ENCODE measurements at regions not wholly inside any gene's neighbourhood (a gene's known extent, or its start where the extent isn't known, plus 50 kb on each side); places are given as distances from the start of the nearest gene placed in this dataset.
A peak's percentile ranks its signal among the peaks of the same experiment; 100 is the strongest.

GRCh38 chr4:163702736-163703135 lies 208.2 kb downstream of the TMA16 start:
- TF ChIP-seq EZH2phosphoT487 (IDR thresholded peaks at IDR 0.05; ENCODE audit: low read depth) = no peak
- TF ChIP-seq, protein P1, sequence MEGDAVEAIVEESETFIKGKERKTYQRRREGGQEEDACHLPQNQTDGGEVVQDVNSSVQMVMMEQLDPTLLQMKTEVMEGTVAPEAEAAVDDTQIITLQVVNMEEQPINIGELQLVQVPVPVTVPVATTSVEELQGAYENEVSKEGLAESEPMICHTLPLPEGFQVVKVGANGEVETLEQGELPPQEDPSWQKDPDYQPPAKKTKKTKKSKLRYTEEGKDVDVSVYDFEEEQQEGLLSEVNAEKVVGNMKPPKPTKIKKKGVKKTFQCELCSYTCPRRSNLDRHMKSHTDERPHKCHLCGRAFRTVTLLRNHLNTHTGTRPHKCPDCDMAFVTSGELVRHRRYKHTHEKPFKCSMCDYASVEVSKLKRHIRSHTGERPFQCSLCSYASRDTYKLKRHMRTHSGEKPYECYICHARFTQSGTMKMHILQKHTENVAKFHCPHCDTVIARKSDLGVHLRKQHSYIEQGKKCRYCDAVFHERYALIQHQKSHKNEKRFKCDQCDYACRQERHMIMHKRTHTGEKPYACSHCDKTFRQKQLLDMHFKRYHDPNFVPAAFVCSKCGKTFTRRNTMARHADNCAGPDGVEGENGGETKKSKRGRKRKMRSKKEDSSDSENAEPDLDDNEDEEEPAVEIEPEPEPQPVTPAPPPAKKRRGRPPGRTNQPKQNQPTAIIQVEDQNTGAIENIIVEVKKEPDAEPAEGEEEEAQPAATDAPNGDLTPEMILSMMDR (IDR thresholded peaks at IDR 0.05; ENCODE audit: low read depth, low read length) = no peak
- no peaks in the 10 kb centered on the region for H3K9me3 ChIP-seq (ENCODE audit: insufficient read depth, low read length)
- H2AFZ ChIP-seq (ENCODE audit: low read depth, low read length) = no peak overlapping the region
- no peaks in the 10 kb centered on the region for H4K20me1 ChIP-seq (ENCODE audit: insufficient read depth, low read length)
- peaks cover 44% of the 10 kb centered on the region for H3K4me1 ChIP-seq (ENCODE audit: low read length)
- peak overlapping the region; percentile 26 for H3K4me3 ChIP-seq (ENCODE audit: low read length)
- H3K9ac ChIP-seq (ENCODE audit: low read length) = peak overlapping the region; percentile 1
- no peaks in the 10 kb centered on the region for H3K27me3 ChIP-seq (ENCODE audit: low read depth, low read length)
- peak overlapping the region; percentile 62 for H3K4me2 ChIP-seq (ENCODE audit: low read length)
- no peaks in the 10 kb centered on the region for H3K36me3 ChIP-seq (replicated peaks; ENCODE audit: low read depth, low read length)
- H3K79me2 ChIP-seq (ENCODE audit: low read length) = no peaks in the 10 kb centered on the region
- peak overlapping the region; percentile 46; the same call in 1 of the 2 replicates for H3K27ac ChIP-seq (ENCODE audit: low read length)

DNA sequence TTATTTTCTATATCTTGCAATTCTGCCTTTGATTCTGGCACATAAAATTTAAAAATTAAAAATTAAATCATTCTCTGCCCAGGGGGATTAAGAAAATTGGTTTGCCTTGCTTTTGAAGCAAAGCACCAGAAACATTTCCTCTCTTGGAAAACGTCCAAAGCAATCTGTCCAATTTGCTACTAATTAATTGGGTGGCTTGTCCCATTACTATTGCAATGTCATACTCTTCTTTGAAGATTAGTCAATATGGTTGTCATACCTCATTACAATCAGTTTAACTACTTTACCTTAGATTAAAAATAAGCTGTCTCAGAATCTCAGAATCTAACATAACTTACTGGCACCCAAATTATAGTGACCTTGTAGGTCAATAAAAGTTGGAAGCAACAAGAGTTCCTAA lies 208.8 kb downstream of the TMA16 start:
- no peaks in the 10 kb centered on the region for H4K20me1 ChIP-seq (ENCODE audit: insufficient read depth, low read length)
- no peaks in the 10 kb centered on the region for H3K79me2 ChIP-seq (ENCODE audit: low read length)
- no peaks in the 10 kb centered on the region for H3K36me3 ChIP-seq (replicated peaks; ENCODE audit: low read depth, low read length)
- H2AFZ ChIP-seq (ENCODE audit: low read depth, low read length) = no peak overlapping the region
- H3K4me3 ChIP-seq (ENCODE audit: low read length) = no peak overlapping the region
- no peaks in the 10 kb centered on the region for H3K27me3 ChIP-seq (ENCODE audit: low read depth, low read length)
- peaks cover 44% of the 10 kb centered on the region for H3K4me1 ChIP-seq (ENCODE audit: low read length)
- no peak overlapping the region for H3K27ac ChIP-seq (ENCODE audit: low read length)
- H3K9me3 ChIP-seq (ENCODE audit: insufficient read depth, low read length) = no peaks in the 10 kb centered on the region
- H3K4me2 ChIP-seq (ENCODE audit: low read length) = no peak overlapping the region
- no peak overlapping the region for H3K9ac ChIP-seq (ENCODE audit: low read length)
- TF ChIP-seq, protein P1 (IDR thresholded peaks at IDR 0.05; ENCODE audit: low read depth, low read length) = no peak
- TF ChIP-seq EZH2phosphoT487 (IDR thresholded peaks at IDR 0.05; ENCODE audit: low read depth) = no peak

GRCh38 chr4:163707873-163708272 lies 213.4 kb downstream of the TMA16 start:
- Histone ChIP-seq H3K4me3 (ENCODE audit: low read length) (no peak overlapping the region), H4K20me1 (ENCODE audit: insufficient read depth, low read length) (no peaks in the 10 kb centered on the region), H3K9ac (ENCODE audit: low read length) (no peak overlapping the region), H3K79me2 (ENCODE audit: low read length) (no peaks in the 10 kb centered on the region), H3K36me3 (replicated peaks; ENCODE audit: low read depth, low read length) (no peaks in the 10 kb centered on the region), H3K27ac (ENCODE audit: low read length) (no peak overlapping the region), H2AFZ (ENCODE audit: low read depth, low read length) (no peak overlapping the region), H3K9me3 (ENCODE audit: insufficient read depth, low read length) (no peaks in the 10 kb centered on the region), H3K4me1 (ENCODE audit: low read length) (peaks cover 5% of the 10 kb centered on the region), H3K4me2 (ENCODE audit: low read length) (no peak overlapping the region), H3K27me3 (ENCODE audit: low read depth, low read length) (no peaks in the 10 kb centered on the region)
- TF ChIP-seq EZH2phosphoT487 (IDR thresholded peaks at IDR 0.05; ENCODE audit: low read depth) = no peak
- TF ChIP-seq, protein P1 (IDR thresholded peaks at IDR 0.05; ENCODE audit: low read depth, low read length) = no peak

- Histone ChIP-seq H3K79me2 (ENCODE audit: low read length) (no peaks in the 10 kb centered on the region), H3K4me1 (ENCODE audit: low read length) (no peaks in the 10 kb centered on the region), H4K20me1 (ENCODE audit: insufficient read depth, low read length) (no peaks in the 10 kb centered on the region), H3K27me3 (ENCODE audit: low read depth, low read length) (no peaks in the 10 kb centered on the region), H3K4me2 (ENCODE audit: low read length) (no peak overlapping the region), H3K9me3 (ENCODE audit: insufficient read depth, low read length) (no peaks in the 10 kb centered on the region), H3K27ac (ENCODE audit: low read length) (no peak overlapping the region), H2AFZ (ENCODE audit: low read depth, low read length) (no peak overlapping the region), H3K4me3 (ENCODE audit: low read length) (no peak overlapping the region), H3K36me3 (replicated peaks; ENCODE audit: low read depth, low read length) (no peaks in the 10 kb centered on the region), H3K9ac (ENCODE audit: low read length) (no peak overlapping the region)
- TF ChIP-seq EZH2phosphoT487 (IDR thresholded peaks at IDR 0.05; ENCODE audit: low read depth) = no peak
- TF ChIP-seq, protein P1 (IDR thresholded peaks at IDR 0.05; ENCODE audit: low read depth, low read length) = no peak
Measured at GRCh38 chr4:163709601-163710000, 215.1 kb downstream of the TMA16 start.

Measured in OCI-LY3 (cell line).